HCT116 (cell line): ENCODE measurements at regions not wholly inside any gene's neighbourhood (a gene's known extent, or its start where the extent isn't known, plus 50 kb on each side); places are given as distances from the start of the nearest gene placed in this dataset.

ENCODE experiments used
- ATAC-seq: fragments of 200-7000 bp; cut with Tn5 transposase; 2 replicates; pipeline ENCODE4 v1.9.1; 2020; ENCODE audit warnings: mild to moderate bottlenecking, moderate library complexity
- BruUV-seq: library from RNA; stranded (reverse); fragments of 400-500 nt; replicated peaks from 2 replicates; lab custom pipeline; 2021; lab: Mats Ljungman, UMichigan
- CTCF ChIA-PET: fragments of 300-600 bp; sonication (Branson Sonifier 250); formaldehyde crosslinking; loops from one replicate; lab custom pipeline; 2021; ENCODE audit warnings: antibody characterized with exemption; lab: Charles Lee
- POLR2A ChIA-PET: fragments of 300-600, 350-600 bp; sonication (Branson Sonifier 250); formaldehyde crosslinking; loops from one replicate; lab custom pipeline; 2021; ENCODE audit warnings: antibody characterized with exemption; lab: Charles Lee
- RAD21 ChIA-PET, 2 experiments: fragments of 300-600 bp; sonication (Branson Sonifier 250); formaldehyde crosslinking; loops; one replicate each; lab custom pipeline; 2023; ENCODE audit warnings: low total read pairs in 2 of 2; ENCODE audit not compliant: uncharacterized antibody in 2 of 2, unreplicated experiment in 2 of 2, low non-redundant PET in 1 of 2; lab: Charles Lee
- DNase-seq: peaks from one replicate; pipeline ENCODE4 v3.0.0-alpha.2; 2010; ENCODE audit warnings: low read depth, low spot score
- H2AFZ ChIP-seq: fragments of 200-600 bp; shearing (Covaris generic), sonication (generic); 2 replicates; pipeline ENCODE4 v1.6.1; 2017; ENCODE audit warnings: low read depth, mixed run types, mixed read lengths, antibody characterized with exemption, low read length; ENCODE audit not compliant: poor library complexity, severe bottlenecking
- H3K27ac ChIP-seq: 2 replicates; pipeline ENCODE4 v1.5.1; 2012; ENCODE audit warnings: low read depth, low read length
- H3K27me3 ChIP-seq: fragments of 200-600 bp; sonication (generic); 2 replicates; pipeline ENCODE4 v1.6.1; 2016; ENCODE audit warnings: mixed run types, low read length, mixed read lengths; ENCODE audit not compliant: insufficient read depth
- H3K36me3 ChIP-seq, 2 experiments: fragments of 200-500 bp in 1 of 2; fragments of 200-600 bp in 1 of 2; sonication (Bioruptor generic) in 1 of 2; sonication (generic) in 1 of 2; 2 replicates each; pipeline versions ENCODE4 v1.5.1 to v1.6.1; 2014 to 2016; ENCODE audit warnings: low read length in 2 of 2, inconsistent platforms in 1 of 2, mixed read lengths in 1 of 2, mixed run types in 1 of 2; ENCODE audit not compliant: insufficient read depth in 2 of 2, control insufficient read depth in 1 of 2
- H3K4me1 ChIP-seq, 2 experiments: fragments of 200-600 bp in 1 of 2; sonication (generic) in 1 of 2; 2 replicates each; pipeline versions ENCODE4 v1.5.1 to v1.6.1; 2012 to 2017; ENCODE audit warnings: low read length in 2 of 2, inconsistent platforms in 1 of 2, mild to moderate bottlenecking in 1 of 2, mixed read lengths in 1 of 2, mixed run types in 1 of 2, moderate library complexity in 1 of 2; ENCODE audit not compliant: insufficient read depth in 2 of 2, control insufficient read depth in 1 of 2
- H3K4me2 ChIP-seq: fragments of 200-600 bp; sonication (generic); 2 replicates; pipeline ENCODE4 v1.6.1; 2017; ENCODE audit warnings: mixed run types, low read length, mixed read lengths
- H3K4me3 ChIP-seq, 2 experiments: fragments of 200-600 bp in 1 of 2; sonication (generic) in 1 of 2; replicated peaks in 1 of 2; 2 replicates each; pipeline ENCODE4 v1.5.1; 2011 to 2016; ENCODE audit warnings: low read length in 2 of 2, control low read depth in 1 of 2, low read depth in 1 of 2, mild to moderate bottlenecking in 1 of 2, mixed read lengths in 1 of 2, mixed run types in 1 of 2
- H3K79me2 ChIP-seq: fragments of 200-600 bp; sonication (generic); 2 replicates; pipeline ENCODE4 v1.6.1; 2017; ENCODE audit warnings: mild to moderate bottlenecking, mixed run types, low read length, moderate library complexity, mixed read lengths; ENCODE audit not compliant: insufficient read depth
- H3K9ac ChIP-seq: fragments of 200-600 bp; sonication (generic); 2 replicates; pipeline ENCODE4 v1.6.1; 2016; ENCODE audit warnings: low read length, mixed read lengths
- H3K9me2 ChIP-seq: fragments of 200-600 bp; sonication (generic), shearing (Covaris generic); 2 replicates; pipeline ENCODE4 v1.6.1; 2017; ENCODE audit warnings: mixed run types, mild to moderate bottlenecking, moderate library complexity; ENCODE audit not compliant: insufficient read depth
- H3K9me3 ChIP-seq, 2 experiments: fragments of 200-500 bp in 1 of 2; fragments of 200-600 bp in 1 of 2; sonication (Bioruptor generic) in 1 of 2; sonication (generic) in 1 of 2; 2 replicates each; pipeline ENCODE4 v1.6.1; 2014 to 2017; ENCODE audit warnings: low read length in 2 of 2, mixed read lengths in 2 of 2, inconsistent platforms in 1 of 2, low read depth in 1 of 2, mild to moderate bottlenecking in 1 of 2, mixed run types in 1 of 2, moderate library complexity in 1 of 2; ENCODE audit not compliant: control insufficient read depth in 1 of 2, insufficient read depth in 1 of 2
- H4K20me1 ChIP-seq: fragments of 200-600 bp; sonication (generic), shearing (Covaris generic); 2 replicates; pipeline ENCODE4 v1.6.1; 2017; ENCODE audit warnings: mixed run types, mild to moderate bottlenecking, moderate library complexity; ENCODE audit not compliant: insufficient read depth
- CBX3 ChIP-seq: IDR thresholded peaks from 2 replicates; pipeline ENCODE4 v1.6.1; 2012; ENCODE audit warnings: low read depth
- CEBPB ChIP-seq: IDR thresholded peaks from 2 replicates; pipeline ENCODE4 v1.6.1; 2012; ENCODE audit warnings: low read depth
- EGR1 ChIP-seq: IDR thresholded peaks from 2 replicates; pipeline ENCODE4 v1.6.1; 2012; ENCODE audit warnings: low read depth
- FOSL1 ChIP-seq: IDR thresholded peaks from 2 replicates; pipeline ENCODE4 v1.6.1; 2012; ENCODE audit warnings: low read depth
- POLR2AphosphoS5 ChIP-seq: IDR thresholded peaks from 2 replicates; pipeline ENCODE4 v1.6.1; 2011; ENCODE audit warnings: mild to moderate bottlenecking, low read depth, low read length, moderate library complexity
- RAD21 ChIP-seq: IDR thresholded peaks from 2 replicates; pipeline ENCODE4 v1.6.1; 2012; ENCODE audit warnings: low read depth, mild to moderate bottlenecking
- SIN3A ChIP-seq: IDR thresholded peaks from 2 replicates; pipeline ENCODE4 v1.6.1; 2012; ENCODE audit warnings: low read depth
- SP1 ChIP-seq: IDR thresholded peaks from 2 replicates; pipeline ENCODE4 v1.6.1; 2012; ENCODE audit warnings: low read depth
- SRF ChIP-seq: IDR thresholded peaks from 2 replicates; pipeline ENCODE4 v1.6.1; 2012; ENCODE audit warnings: low read depth
- TCF7L2 ChIP-seq: IDR thresholded peaks from 2 replicates; pipeline ENCODE4 v1.7.0; 2011; ENCODE audit warnings: borderline replicate concordance, inconsistent platforms; ENCODE audit not compliant: insufficient read depth, insufficient read length; ENCODE audit errors: extremely low read depth
- YY1 ChIP-seq: IDR thresholded peaks from 2 replicates; pipeline ENCODE4 v1.6.1; 2011; ENCODE audit warnings: low read length, low read depth, moderate library complexity, mild to moderate bottlenecking; ENCODE audit not compliant: insufficient replicate concordance; ENCODE audit errors: extremely low read depth
- ZFX ChIP-seq: fragments of 450-650 bp; IDR thresholded peaks from 2 replicates; pipeline ENCODE4 v1.6.1; 2017
- ZNF274 ChIP-seq: fragments of 200-500 bp; sonication (Bioruptor generic); IDR thresholded peaks from 2 replicates; pipeline ENCODE4 v1.6.1; 2014; ENCODE audit warnings: mild to moderate bottlenecking, low read depth, low read length, inconsistent platforms
- intact Hi-C: fragments of 100-400 bp; cut with micrococcal nuclease; formaldehyde crosslinking; loops from 2 replicates; pipeline ENCODE4 v1.10.0; 2022
- TF ChIP-seq, protein P1 (sequence below): IDR thresholded peaks from 2 replicates; pipeline ENCODE4 v1.6.1; 2012
- TF ChIP-seq, protein P2 (sequence below): IDR thresholded peaks from 2 replicates; pipeline ENCODE4 v1.6.1; 2012
- TF ChIP-seq, protein P3 (sequence below): IDR thresholded peaks from 2 replicates; pipeline ENCODE4 v1.6.1; 2012; ENCODE audit warnings: low read depth
- TF ChIP-seq, protein P4 (sequence below): IDR thresholded peaks from 2 replicates; pipeline ENCODE4 v1.6.1; 2011; ENCODE audit warnings: mild to moderate bottlenecking, low read length, moderate library complexity; ENCODE audit not compliant: insufficient replicate concordance; ENCODE audit errors: extremely low read depth

DNA sequence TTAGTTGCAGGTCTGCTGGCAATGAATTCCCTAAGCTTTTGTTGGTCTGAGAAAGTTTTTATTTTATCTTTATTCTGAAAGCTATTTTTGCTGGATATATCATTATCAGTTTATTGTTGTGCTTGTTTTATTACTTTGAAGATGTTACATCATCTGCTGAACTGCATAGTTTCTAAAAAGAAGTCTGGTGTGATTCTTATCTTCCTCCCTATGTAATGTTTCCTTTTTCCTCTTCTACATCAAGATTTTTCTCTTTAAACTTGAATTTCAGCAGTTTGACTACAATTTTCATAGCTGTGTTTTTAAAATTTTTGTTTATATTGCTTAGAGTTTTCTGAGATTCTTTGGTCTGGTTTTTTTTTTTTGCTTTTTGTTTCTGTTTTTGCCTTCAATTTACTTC, 137.1 kb upstream of the PMCH start:
- Histone ChIP-seq H3K4me1 (no peaks in the 10 kb centered on the region), H3K9ac (no peak overlapping the region), H3K27ac (no peak overlapping the region), H2AFZ (no peak overlapping the region)
- CTCF ChIA-PET: no interaction called here
- no TSS peak for BruUV-seq
- no peak for ATAC-seq
- TF ChIP-seq SRF: no peak
- TF ChIP-seq POLR2AphosphoS5: no peak
- TF ChIP-seq, protein P1, sequence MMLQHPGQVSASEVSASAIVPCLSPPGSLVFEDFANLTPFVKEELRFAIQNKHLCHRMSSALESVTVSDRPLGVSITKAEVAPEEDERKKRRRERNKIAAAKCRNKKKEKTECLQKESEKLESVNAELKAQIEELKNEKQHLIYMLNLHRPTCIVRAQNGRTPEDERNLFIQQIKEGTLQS: no peak
- no peak for TF ChIP-seq TCF7L2
- TF ChIP-seq, protein P2, sequence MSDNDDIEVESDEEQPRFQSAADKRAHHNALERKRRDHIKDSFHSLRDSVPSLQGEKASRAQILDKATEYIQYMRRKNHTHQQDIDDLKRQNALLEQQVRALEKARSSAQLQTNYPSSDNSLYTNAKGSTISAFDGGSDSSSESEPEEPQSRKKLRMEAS: no peak
- TF ChIP-seq YY1: no peak
- TF ChIP-seq, protein P3, sequence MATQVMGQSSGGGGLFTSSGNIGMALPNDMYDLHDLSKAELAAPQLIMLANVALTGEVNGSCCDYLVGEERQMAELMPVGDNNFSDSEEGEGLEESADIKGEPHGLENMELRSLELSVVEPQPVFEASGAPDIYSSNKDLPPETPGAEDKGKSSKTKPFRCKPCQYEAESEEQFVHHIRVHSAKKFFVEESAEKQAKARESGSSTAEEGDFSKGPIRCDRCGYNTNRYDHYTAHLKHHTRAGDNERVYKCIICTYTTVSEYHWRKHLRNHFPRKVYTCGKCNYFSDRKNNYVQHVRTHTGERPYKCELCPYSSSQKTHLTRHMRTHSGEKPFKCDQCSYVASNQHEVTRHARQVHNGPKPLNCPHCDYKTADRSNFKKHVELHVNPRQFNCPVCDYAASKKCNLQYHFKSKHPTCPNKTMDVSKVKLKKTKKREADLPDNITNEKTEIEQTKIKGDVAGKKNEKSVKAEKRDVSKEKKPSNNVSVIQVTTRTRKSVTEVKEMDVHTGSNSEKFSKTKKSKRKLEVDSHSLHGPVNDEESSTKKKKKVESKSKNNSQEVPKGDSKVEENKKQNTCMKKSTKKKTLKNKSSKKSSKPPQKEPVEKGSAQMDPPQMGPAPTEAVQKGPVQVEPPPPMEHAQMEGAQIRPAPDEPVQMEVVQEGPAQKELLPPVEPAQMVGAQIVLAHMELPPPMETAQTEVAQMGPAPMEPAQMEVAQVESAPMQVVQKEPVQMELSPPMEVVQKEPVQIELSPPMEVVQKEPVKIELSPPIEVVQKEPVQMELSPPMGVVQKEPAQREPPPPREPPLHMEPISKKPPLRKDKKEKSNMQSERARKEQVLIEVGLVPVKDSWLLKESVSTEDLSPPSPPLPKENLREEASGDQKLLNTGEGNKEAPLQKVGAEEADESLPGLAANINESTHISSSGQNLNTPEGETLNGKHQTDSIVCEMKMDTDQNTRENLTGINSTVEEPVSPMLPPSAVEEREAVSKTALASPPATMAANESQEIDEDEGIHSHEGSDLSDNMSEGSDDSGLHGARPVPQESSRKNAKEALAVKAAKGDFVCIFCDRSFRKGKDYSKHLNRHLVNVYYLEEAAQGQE: no peak
- no peak for TF ChIP-seq FOSL1
- no peak for TF ChIP-seq RAD21
- TF ChIP-seq ZNF274: no peak
- TF ChIP-seq CEBPB: no peak
- TF ChIP-seq, protein P4, sequence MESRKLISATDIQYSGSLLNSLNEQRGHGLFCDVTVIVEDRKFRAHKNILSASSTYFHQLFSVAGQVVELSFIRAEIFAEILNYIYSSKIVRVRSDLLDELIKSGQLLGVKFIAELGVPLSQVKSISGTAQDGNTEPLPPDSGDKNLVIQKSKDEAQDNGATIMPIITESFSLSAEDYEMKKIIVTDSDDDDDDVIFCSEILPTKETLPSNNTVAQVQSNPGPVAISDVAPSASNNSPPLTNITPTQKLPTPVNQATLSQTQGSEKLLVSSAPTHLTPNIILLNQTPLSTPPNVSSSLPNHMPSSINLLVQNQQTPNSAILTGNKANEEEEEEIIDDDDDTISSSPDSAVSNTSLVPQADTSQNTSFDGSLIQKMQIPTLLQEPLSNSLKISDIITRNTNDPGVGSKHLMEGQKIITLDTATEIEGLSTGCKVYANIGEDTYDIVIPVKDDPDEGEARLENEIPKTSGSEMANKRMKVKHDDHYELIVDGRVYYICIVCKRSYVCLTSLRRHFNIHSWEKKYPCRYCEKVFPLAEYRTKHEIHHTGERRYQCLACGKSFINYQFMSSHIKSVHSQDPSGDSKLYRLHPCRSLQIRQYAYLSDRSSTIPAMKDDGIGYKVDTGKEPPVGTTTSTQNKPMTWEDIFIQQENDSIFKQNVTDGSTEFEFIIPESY: no peak
- TF ChIP-seq SP1: no peak
- TF ChIP-seq CBX3: no peak
- TF ChIP-seq SIN3A: no peak
- no peak for TF ChIP-seq EGR1
- no peak for TF ChIP-seq ZFX
- TF ChIP-seq, all 23 proteins: peak for 0
- Histone ChIP-seq H3K4me3 (no peak overlapping the region), H4K20me1 (no peaks in the 10 kb centered on the region), H3K4me2 (no peak overlapping the region), H3K36me3 (no peaks in the 10 kb centered on the region), H3K9me2 (no peaks in the 10 kb centered on the region), H3K27me3 (no peaks in the 10 kb centered on the region), H3K9me3 (no peaks in the 10 kb centered on the region), H3K79me2 (no peaks in the 10 kb centered on the region)
- POLR2A ChIA-PET: no interaction called here
- DNase-seq: no peak
- intact Hi-C loops: no loop called here
- RAD21 ChIA-PET: no interaction called here
